ENCODE measurements at regions not wholly inside any gene's neighbourhood (a gene's known extent, or its start where the extent isn't known, plus 50 kb on each side); places are given as distances from the start of the nearest gene placed in this dataset.

- H3K4me3 ChIP-seq, result no peak overlapping the region
- TF ChIP-seq CTCF (IDR thresholded peaks at IDR 0.05) (no peak), POLR2A (IDR thresholded peaks at IDR 0.05) (no peak)
- H3K27me3 ChIP-seq, result no peaks in the 10 kb centered on the region
- no peak overlapping the region for H3K27ac ChIP-seq
- H3K36me3 ChIP-seq, result no peaks in the 10 kb centered on the region
- no peak for DNase-seq
- no peaks in the 10 kb centered on the region for H3K4me1 ChIP-seq
- no peaks in the 10 kb centered on the region for H3K9me3 ChIP-seq
These were observed 85.4 kb upstream of the NPTX2 start for GRCh38 chr7:98531717-98532116.

- no peak for DNase-seq
- no peak for TF ChIP-seq POLR2A (IDR thresholded peaks at IDR 0.05)
- no peak for TF ChIP-seq CTCF (IDR thresholded peaks at IDR 0.05)
- Histone ChIP-seq H3K4me1 (no peaks in the 10 kb centered on the region), H3K4me3 (no peak overlapping the region), H3K36me3 (no peaks in the 10 kb centered on the region), H3K9me3 (no peaks in the 10 kb centered on the region), H3K27me3 (no peaks in the 10 kb centered on the region), H3K27ac (no peak overlapping the region)
These were observed 89.0 kb upstream of the NPTX2 start for GRCh38 chr7:98528079-98528478.

DNA sequence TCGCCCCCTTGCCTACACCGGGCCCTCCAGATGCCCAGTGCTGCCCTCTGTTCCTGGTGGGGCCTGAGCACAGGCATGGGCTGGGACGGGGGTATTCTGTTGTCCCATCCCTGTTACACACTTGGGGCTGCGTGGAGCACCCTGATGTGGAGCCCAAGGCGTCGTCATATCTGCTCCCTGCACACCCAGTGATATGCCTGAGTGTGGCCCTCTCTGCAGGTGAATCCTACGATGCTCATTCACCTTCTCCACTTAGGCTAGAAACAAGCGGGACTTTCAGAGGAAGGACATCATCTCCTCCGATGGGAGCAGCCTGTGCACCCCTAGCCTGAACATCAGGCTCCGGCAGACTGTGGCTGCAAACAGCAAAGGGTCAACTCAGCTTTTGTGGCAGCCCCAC is 91.0 kb upstream of the NPTX2 start:
- Histone ChIP-seq H3K27me3 (no peaks in the 10 kb centered on the region), H3K4me3 (no peak overlapping the region), H3K36me3 (no peaks in the 10 kb centered on the region), H3K27ac (no peak overlapping the region), H3K4me1 (no peaks in the 10 kb centered on the region), H3K9me3 (no peaks in the 10 kb centered on the region)
- no peak for DNase-seq
- no peak for TF ChIP-seq POLR2A (IDR thresholded peaks at IDR 0.05)
- no peak for TF ChIP-seq CTCF (IDR thresholded peaks at IDR 0.05)

- Histone ChIP-seq H3K36me3 (no peaks in the 10 kb centered on the region), H3K4me1 (no peaks in the 10 kb centered on the region), H3K4me3 (no peak overlapping the region), H3K27me3 (no peaks in the 10 kb centered on the region), H3K9me3 (peaks cover 0 to 6% (median 0%) of the 10 kb centered on the region in 4 donors), H3K27ac (no peak overlapping the region)
- TF ChIP-seq CTCF (IDR thresholded peaks at IDR 0.05) (no peak), POLR2A (IDR thresholded peaks at IDR 0.05) (no peak)
- no peak for DNase-seq
These were observed 95.9 kb upstream of the NPTX2 start for GRCh38 chr7:98521089-98521692.

GRCh38 chr7:98520356-98520951 is 96.6 kb upstream of the NPTX2 start:
- Histone ChIP-seq H3K9me3 (peaks cover 0 to 6% (median 0%) of the 10 kb centered on the region in 4 donors), H3K4me3 (no peak overlapping the region), H3K4me1 (no peaks in the 10 kb centered on the region), H3K27ac (no peak overlapping the region), H3K27me3 (no peaks in the 10 kb centered on the region), H3K36me3 (no peaks in the 10 kb centered on the region)
- DNase-seq, result no peak
- TF ChIP-seq POLR2A (IDR thresholded peaks at IDR 0.05), result no peak
- TF ChIP-seq CTCF (IDR thresholded peaks at IDR 0.05), result no peak

Measured in Peyer's patch (tissue), 4 donors.